Mammary epithelial cell (primary cell): ENCODE measurements at regions not wholly inside any gene's neighbourhood (a gene's known extent, or its start where the extent isn't known, plus 50 kb on each side); places are given as distances from the start of the nearest gene placed in this dataset.

Experiments used
- CTCF ChIP-seq, 2 donors: IDR thresholded peaks in 1 of 2; conservative IDR thresholded peaks in 1 of 2; 2 replicates each; pipeline ENCODE4 v1.5.1; 2011 to 2012; ENCODE audit warnings: inconsistent platforms in 2 of 2, low read length in 2 of 2, mild to moderate bottlenecking in 2 of 2, control low read depth in 1 of 2, low read depth in 1 of 2; ENCODE audit not compliant: insufficient read depth in 1 of 2; ENCODE audit errors: extremely low read depth in 1 of 2
- EZH2 ChIP-seq: IDR thresholded peaks from 2 replicates; pipeline ENCODE4 v1.6.1; 2012; ENCODE audit warnings: low read length, inconsistent platforms, borderline replicate concordance

- no peak for TF ChIP-seq CTCF (conservative IDR thresholded peaks at IDR 0.05 in 1 of 2, IDR thresholded peaks at IDR 0.05 in 1 of 2; ENCODE audit: extremely low read depth in 1 of 2, insufficient read depth in 1 of 2, low read depth in 1 of 2, low read length in 2 of 2)
- TF ChIP-seq EZH2: no peak
Observed at GRCh38 chr2:129732630-129733026, 246.8 kb upstream of the RAB6C start.
